Activated CD4-positive, alpha-beta T cell treated with anti-CD3 and anti-CD28 coated beads for 36 hours (primary cell): ENCODE measurements at regions not wholly inside any gene's neighbourhood (a gene's known extent, or its start where the extent isn't known, plus 50 kb on each side); places are given as distances from the start of the nearest gene placed in this dataset.

Source experiments
- ATAC-seq: fragments of 200-7000 bp; cut with Tn5 transposase; one replicate; pipeline ENCODE4 v1.10.0; 2021; ENCODE audit warnings: mild to moderate bottlenecking, moderate library complexity
- CTCF ChIA-PET: fragments of 350-600 bp; sonication (Branson Sonifier 250); formaldehyde crosslinking; loops from one replicate; lab custom pipeline; 2021; ENCODE audit warnings: antibody characterized with exemption; lab: Charles Lee
- POLR2A ChIA-PET: fragments of 350-600 bp; sonication (Branson Sonifier 250); formaldehyde crosslinking; loops from one replicate; lab custom pipeline; 2021; ENCODE audit warnings: antibody characterized with exemption, inconsistent platforms; lab: Charles Lee
- DNase-seq: peaks from one replicate; pipeline ENCODE4 v3.0.0-alpha.2; 2020
- H3K27ac Mint-ChIP-seq: one replicate; pipeline ENCODE4 v1.8.0; 2021; ENCODE audit warnings: mixed read lengths
- H3K27me3 Mint-ChIP-seq: one replicate; pipeline ENCODE4 v1.8.0; 2021; ENCODE audit warnings: mixed read lengths
- H3K36me3 Mint-ChIP-seq: one replicate; pipeline ENCODE4 v1.8.0; 2021; ENCODE audit warnings: low read depth, mixed read lengths
- H3K4me1 Mint-ChIP-seq: one replicate; pipeline ENCODE4 v1.8.0; 2021; ENCODE audit warnings: mixed read lengths
- H3K4me3 Mint-ChIP-seq: one replicate; pipeline ENCODE4 v1.8.0; 2021; ENCODE audit warnings: mild to moderate bottlenecking, moderate library complexity, mixed read lengths
- H3K9me3 Mint-ChIP-seq: one replicate; pipeline ENCODE4 v1.8.0; 2021; ENCODE audit warnings: low read depth, mixed read lengths
- intact Hi-C, 2 experiments: fragments of 100-400 bp; cut with DNase I in 1 of 2; cut with micrococcal nuclease in 1 of 2; formaldehyde crosslinking; loops; one replicate each; pipeline versions ENCODE4 v1.14.2 to v1.15.1; 2022 to 2024; cut with DNase I, micrococcal nuclease

- H3K27ac Mint-ChIP-seq = no peak overlapping the region
- ChIA-PET CTCF (interaction anchor here (0.6 to 1.4 kb wide), 3 partner anchors 16 to 412 kb away, joined by 3 to 6 read pairs (median 3); no protein-coding TSS in a partner anchor), POLR2A (interaction anchor here (1.2 kb wide), 1 partner anchor 34 kb away, joined by 3 read pairs; no protein-coding TSS in a partner anchor)
- peaks cover 55% of the 10 kb centered on the region for H3K4me1 Mint-ChIP-seq
- intact Hi-C loops = loop anchor here (2.0 to 5.0 kb wide), 4 partner anchors 21 to 92 kb away; no protein-coding TSS in a partner anchor
- no peaks in the 10 kb centered on the region for H3K9me3 Mint-ChIP-seq
- H3K27me3 Mint-ChIP-seq = no peaks in the 10 kb centered on the region
- DNase-seq (no peak), ATAC-seq (no peak)
- H3K36me3 Mint-ChIP-seq = peaks cover 1% of the 10 kb centered on the region
- no peak overlapping the region for H3K4me3 Mint-ChIP-seq
These were observed 522.5 kb downstream of the CD83 start for GRCh38 chr6:14639983-14640599.

GRCh38 chr6:14640631-14641030 is 523.1 kb downstream of the CD83 start:
- POLR2A ChIA-PET = no interaction called here
- ATAC-seq (no peak), DNase-seq (no peak)
- Mint-ChIP-seq H3K9me3 (no peaks in the 10 kb centered on the region), H3K4me3 (no peak overlapping the region), H3K4me1 (peaks cover 50% of the 10 kb centered on the region), H3K27me3 (no peaks in the 10 kb centered on the region), H3K27ac (no peak overlapping the region), H3K36me3 (no peaks in the 10 kb centered on the region)
- intact Hi-C loops = no loop called here
- CTCF ChIA-PET = interaction anchor here (0.6 kb wide), 1 partner anchor 328 kb away, joined by 3 read pairs; no protein-coding TSS in a partner anchor

- Mint-ChIP-seq H3K27me3 (no peaks in the 10 kb centered on the region), H3K36me3 (no peaks in the 10 kb centered on the region), H3K27ac (no peak overlapping the region), H3K9me3 (no peaks in the 10 kb centered on the region), H3K4me3 (no peak overlapping the region), H3K4me1 (peaks cover 40% of the 10 kb centered on the region)
- CTCF ChIA-PET = interaction anchor here (0.7 kb wide), 1 partner anchor 552 kb away, joined by 3 read pairs; no protein-coding TSS in a partner anchor
- DNase-seq (no peak), ATAC-seq (no peak)
- intact Hi-C loops = no loop called here
- POLR2A ChIA-PET = no interaction called here
These were observed 524.0 kb downstream of the CD83 start for GRCh38 chr6:14641423-14642135.

GRCh38 chr6:14642136-14642505 is 524.5 kb downstream of the CD83 start:
- Mint-ChIP-seq H3K9me3 (no peaks in the 10 kb centered on the region), H3K4me1 (peaks cover 35% of the 10 kb centered on the region), H3K27ac (no peak overlapping the region), H3K27me3 (no peaks in the 10 kb centered on the region), H3K36me3 (no peaks in the 10 kb centered on the region), H3K4me3 (no peak overlapping the region)
- ATAC-seq = no peak
- POLR2A ChIA-PET = no interaction called here
- intact Hi-C loops = no loop called here
- no peak for DNase-seq
- CTCF ChIA-PET = interaction anchor here (0.7 kb wide), 1 partner anchor 552 kb away, joined by 3 read pairs; no protein-coding TSS in a partner anchor

- ChIA-PET POLR2A (no interaction called here), CTCF (interaction anchor here (0.6 kb wide), 1 partner anchor 377 kb away, joined by 3 read pairs; no protein-coding TSS in a partner anchor)
- no peaks in the 10 kb centered on the region for H3K9me3 Mint-ChIP-seq
- intact Hi-C loops = no loop called here
- no peaks in the 10 kb centered on the region for H3K36me3 Mint-ChIP-seq
- no peak for DNase-seq
- H3K4me1 Mint-ChIP-seq = peaks cover 30% of the 10 kb centered on the region
- no peak overlapping the region for H3K4me3 Mint-ChIP-seq
- H3K27ac Mint-ChIP-seq = no peak overlapping the region
- no peaks in the 10 kb centered on the region for H3K27me3 Mint-ChIP-seq
- ATAC-seq = no peak
These were observed 525.3 kb downstream of the CD83 start for GRCh38 chr6:14642842-14643241.

- Mint-ChIP-seq H3K9me3 (no peaks in the 10 kb centered on the region), H3K27me3 (no peaks in the 10 kb centered on the region), H3K4me1 (peaks cover 15% of the 10 kb centered on the region), H3K36me3 (no peaks in the 10 kb centered on the region), H3K4me3 (no peak overlapping the region), H3K27ac (no peak overlapping the region)
- POLR2A ChIA-PET = no interaction called here
- CTCF ChIA-PET = interaction anchor here (1.0 to 1.3 kb wide), 2 partner anchors 9 kb away, joined by 3 to 4 read pairs; no protein-coding TSS in a partner anchor
- DNase-seq = no peak
- intact Hi-C loops = no loop called here
- no peak for ATAC-seq
These were observed 526.8 kb downstream of the CD83 start for GRCh38 chr6:14644381-14644780.

GRCh38 chr6:14645221-14645620 is 527.6 kb downstream of the CD83 start:
- Mint-ChIP-seq H3K27ac (no peak overlapping the region), H3K36me3 (no peaks in the 10 kb centered on the region), H3K9me3 (no peaks in the 10 kb centered on the region), H3K27me3 (no peaks in the 10 kb centered on the region), H3K4me3 (no peak overlapping the region), H3K4me1 (peaks cover 9% of the 10 kb centered on the region)
- intact Hi-C loops = no loop called here
- ATAC-seq (no peak), DNase-seq (no peak)
- CTCF ChIA-PET = interaction anchor here (0.6 to 1.3 kb wide), 2 partner anchors 8 to 107 kb away, joined by 3 to 4 read pairs; no protein-coding TSS in a partner anchor
- POLR2A ChIA-PET = no interaction called here

GRCh38 chr6:14645841-14646240 is 528.3 kb downstream of the CD83 start:
- intact Hi-C loops = no loop called here
- Mint-ChIP-seq H3K27ac (no peak overlapping the region), H3K4me3 (no peak overlapping the region), H3K9me3 (no peaks in the 10 kb centered on the region), H3K27me3 (no peaks in the 10 kb centered on the region), H3K4me1 (peaks cover 3% of the 10 kb centered on the region), H3K36me3 (no peaks in the 10 kb centered on the region)
- POLR2A ChIA-PET = no interaction called here
- ATAC-seq (no peak), DNase-seq (no peak)
- CTCF ChIA-PET = interaction anchor here (0.6 to 0.9 kb wide), 2 partner anchors 17 to 107 kb away, joined by 3 read pairs; no protein-coding TSS in a partner anchor

GRCh38 chr6:14646371-14646770 is 528.8 kb downstream of the CD83 start:
- ChIA-PET POLR2A (no interaction called here), CTCF (interaction anchor here (0.9 kb wide), 1 partner anchor 18 kb away, joined by 3 read pairs; no protein-coding TSS in a partner anchor)
- Mint-ChIP-seq H3K4me1 (peaks cover 6% of the 10 kb centered on the region), H3K36me3 (no peaks in the 10 kb centered on the region), H3K27ac (no peak overlapping the region), H3K9me3 (no peaks in the 10 kb centered on the region), H3K27me3 (no peaks in the 10 kb centered on the region), H3K4me3 (no peak overlapping the region)
- DNase-seq (no peak), ATAC-seq (no peak)
- intact Hi-C loops = no loop called here

- no peaks in the 10 kb centered on the region for H3K27me3 Mint-ChIP-seq
- no peak overlapping the region for H3K4me3 Mint-ChIP-seq
- H3K4me1 Mint-ChIP-seq = peaks cover 11% of the 10 kb centered on the region
- H3K27ac Mint-ChIP-seq = no peak overlapping the region
- no peak for DNase-seq
- no peak for ATAC-seq
- POLR2A ChIA-PET = no interaction called here
- no peaks in the 10 kb centered on the region for H3K36me3 Mint-ChIP-seq
- CTCF ChIA-PET = interaction anchor here (0.9 to 1.0 kb wide), 2 partner anchors 10 to 70 kb away, joined by 3 read pairs; no protein-coding TSS in a partner anchor
- intact Hi-C loops = no loop called here
- H3K9me3 Mint-ChIP-seq = no peaks in the 10 kb centered on the region
These were observed 529.8 kb downstream of the CD83 start for GRCh38 chr6:14647357-14647756.

- ChIA-PET POLR2A (no interaction called here), CTCF (no interaction called here)
- DNase-seq (no peak), ATAC-seq (no peak)
- peaks cover 3% of the 10 kb centered on the region for H3K9me3 Mint-ChIP-seq
- H3K4me1 Mint-ChIP-seq = peaks cover 8% of the 10 kb centered on the region
- no peaks in the 10 kb centered on the region for H3K36me3 Mint-ChIP-seq
- no peak overlapping the region for H3K27ac Mint-ChIP-seq
- intact Hi-C loops = no loop called here
- H3K27me3 Mint-ChIP-seq = no peaks in the 10 kb centered on the region
- H3K4me3 Mint-ChIP-seq = no peak overlapping the region
These were observed 535.0 kb downstream of the CD83 start for GRCh38 chr6:14652536-14652935.
